Smooth muscle cell (in vitro differentiated cells): ENCODE measurements at regions not wholly inside any gene's neighbourhood (a gene's known extent, or its start where the extent isn't known, plus 50 kb on each side); places are given as distances from the start of the nearest gene placed in this dataset.

ENCODE experiments used
- DNase-seq: peaks from one replicate; lab custom pipeline; 2025; ENCODE audit not compliant: unreplicated experiment; lab: John Stamatoyannopoulos, UW
- H2AFZ ChIP-seq: fragments of 200-600 bp; sonication (generic); 2 replicates; pipeline ENCODE4 v1.6.0; 2016; ENCODE audit warnings: antibody characterized with exemption, low read depth, mild to moderate bottlenecking
- H3F3A ChIP-seq: fragments of 200-600 bp; sonication (generic); 2 replicates; pipeline ENCODE4 v1.6.0; 2017; ENCODE audit warnings: antibody characterized with exemption, low read depth
- H3K27ac ChIP-seq: fragments of 200-600 bp; sonication (generic); 2 replicates; pipeline ENCODE4 v1.5.1; 2016; ENCODE audit warnings: low read depth, mild to moderate bottlenecking
- H3K27me3 ChIP-seq: fragments of 200-600 bp; sonication (generic); 2 replicates; pipeline ENCODE4 v1.6.1; 2016; ENCODE audit warnings: low read depth, mild to moderate bottlenecking
- H3K36me3 ChIP-seq: fragments of 200-600 bp; sonication (generic); 2 replicates; pipeline ENCODE4 v1.5.1; 2016; ENCODE audit warnings: low read depth
- H3K4me1 ChIP-seq: fragments of 200-600 bp; sonication (generic); 2 replicates; pipeline ENCODE4 v1.5.1; 2016; ENCODE audit warnings: low read depth
- H3K4me2 ChIP-seq: fragments of 200-600 bp; sonication (generic); 2 replicates; pipeline ENCODE4 v1.6.0; 2016; ENCODE audit warnings: mild to moderate bottlenecking
- H3K4me3 ChIP-seq: fragments of 200-600 bp; sonication (generic); 2 replicates; pipeline ENCODE4 v1.5.1; 2016; ENCODE audit warnings: mild to moderate bottlenecking
- H3K79me2 ChIP-seq: fragments of 200-600 bp; sonication (generic); 2 replicates; pipeline ENCODE4 v1.6.0; 2016; ENCODE audit warnings: low read depth, mild to moderate bottlenecking
- H3K9ac ChIP-seq: fragments of 200-600 bp; sonication (generic); 2 replicates; pipeline ENCODE4 v1.6.0; 2016; ENCODE audit warnings: low read depth
- H3K9me3 ChIP-seq: fragments of 200-600 bp; sonication (generic); replicated peaks from 2 replicates; pipeline ENCODE4 v1.5.1; 2016; ENCODE audit warnings: low read depth
- H4K20me1 ChIP-seq: fragments of 200-600 bp; sonication (generic); 2 replicates; pipeline ENCODE4 v1.6.0; 2016; ENCODE audit warnings: low read depth
- WGBS: methylation state at CpG from one replicate; pipeline ENCODE4 v1.1.7; 2016; ENCODE audit warnings: low lambda C conversion rate; 5-methylcytosine and 5-hydroxymethylcytosine counted together
- TF ChIP-seq, protein P1 (sequence below): fragments of 200-600 bp; sonication (generic); IDR thresholded peaks from 2 replicates; pipeline ENCODE4 v1.5.1; 2017; ENCODE audit warnings: borderline replicate concordance, mild to moderate bottlenecking, antibody characterized with exemption; ENCODE audit not compliant: insufficient read depth, poor library complexity, severe bottlenecking

DNA sequence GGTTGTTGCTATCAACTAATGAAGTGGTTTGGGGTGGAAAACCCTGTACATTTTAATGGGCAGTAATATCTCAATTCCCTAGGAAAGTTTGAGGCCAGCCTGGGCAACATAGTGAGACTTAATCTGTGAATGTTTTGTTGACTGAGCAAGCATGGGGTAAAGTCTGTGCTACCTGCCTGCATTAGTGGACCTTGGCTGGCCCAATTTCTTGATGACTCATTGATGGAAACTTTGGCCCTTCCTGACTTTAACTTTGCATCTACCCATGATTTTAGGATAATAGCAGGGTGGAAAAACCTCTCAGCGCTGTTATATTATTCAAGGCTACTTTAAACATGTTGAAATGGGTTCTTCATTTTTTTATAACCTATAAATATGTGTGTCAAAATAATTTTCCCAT lies 389.4 kb upstream of the RORB start:
- Histone ChIP-seq H3K9me3 (no peaks in the 10 kb centered on the region), H4K20me1 (no peaks in the 10 kb centered on the region), H3K27ac (no peak overlapping the region), H3F3A (no peaks in the 10 kb centered on the region), H3K9ac (no peak overlapping the region), H3K4me3 (no peak overlapping the region), H3K4me1 (no peaks in the 10 kb centered on the region), H3K36me3 (no peaks in the 10 kb centered on the region), H3K4me2 (no peak overlapping the region), H2AFZ (no peak overlapping the region), H3K27me3 (no peaks in the 10 kb centered on the region), H3K79me2 (no peaks in the 10 kb centered on the region)
- no peak for DNase-seq
- WGBS, result 100% methylated on average over 1 of the region's 1 CpG
- TF ChIP-seq, protein P1, sequence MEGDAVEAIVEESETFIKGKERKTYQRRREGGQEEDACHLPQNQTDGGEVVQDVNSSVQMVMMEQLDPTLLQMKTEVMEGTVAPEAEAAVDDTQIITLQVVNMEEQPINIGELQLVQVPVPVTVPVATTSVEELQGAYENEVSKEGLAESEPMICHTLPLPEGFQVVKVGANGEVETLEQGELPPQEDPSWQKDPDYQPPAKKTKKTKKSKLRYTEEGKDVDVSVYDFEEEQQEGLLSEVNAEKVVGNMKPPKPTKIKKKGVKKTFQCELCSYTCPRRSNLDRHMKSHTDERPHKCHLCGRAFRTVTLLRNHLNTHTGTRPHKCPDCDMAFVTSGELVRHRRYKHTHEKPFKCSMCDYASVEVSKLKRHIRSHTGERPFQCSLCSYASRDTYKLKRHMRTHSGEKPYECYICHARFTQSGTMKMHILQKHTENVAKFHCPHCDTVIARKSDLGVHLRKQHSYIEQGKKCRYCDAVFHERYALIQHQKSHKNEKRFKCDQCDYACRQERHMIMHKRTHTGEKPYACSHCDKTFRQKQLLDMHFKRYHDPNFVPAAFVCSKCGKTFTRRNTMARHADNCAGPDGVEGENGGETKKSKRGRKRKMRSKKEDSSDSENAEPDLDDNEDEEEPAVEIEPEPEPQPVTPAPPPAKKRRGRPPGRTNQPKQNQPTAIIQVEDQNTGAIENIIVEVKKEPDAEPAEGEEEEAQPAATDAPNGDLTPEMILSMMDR, result no peak

DNA sequence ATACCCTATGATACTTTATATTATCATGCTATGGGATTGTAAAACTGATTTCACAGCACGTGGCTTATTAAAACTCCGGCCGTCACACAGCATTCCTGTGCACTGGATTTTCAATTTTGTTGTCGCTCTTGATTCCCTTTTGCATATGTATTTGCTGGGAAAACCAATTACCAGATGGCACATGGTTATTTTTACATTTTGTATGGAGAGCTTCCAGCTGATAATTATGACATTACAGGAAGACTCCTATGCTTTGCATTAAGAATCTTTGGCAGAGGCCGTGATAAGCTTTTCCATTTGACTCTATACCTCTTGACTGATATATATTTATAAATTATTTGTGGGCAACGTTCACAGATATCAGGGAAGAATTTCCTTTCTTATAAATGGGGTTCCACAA lies 381.2 kb upstream of the RORB start:
- no peaks in the 10 kb centered on the region for H3F3A ChIP-seq
- no peak overlapping the region for H2AFZ ChIP-seq
- no peak overlapping the region for H3K27ac ChIP-seq
- H3K36me3 ChIP-seq, result no peaks in the 10 kb centered on the region
- H3K79me2 ChIP-seq, result no peaks in the 10 kb centered on the region
- H3K4me2 ChIP-seq, result no peak overlapping the region
- no peak overlapping the region for H3K9ac ChIP-seq
- H3K4me3 ChIP-seq, result no peak overlapping the region
- TF ChIP-seq, protein P1, result no peak
- no peaks in the 10 kb centered on the region for H3K4me1 ChIP-seq
- DNase-seq, result no peak
- 92% methylated on average over 6 of the region's 6 CpGs for WGBS
- H4K20me1 ChIP-seq, result no peaks in the 10 kb centered on the region
- no peaks in the 10 kb centered on the region for H3K27me3 ChIP-seq
- H3K9me3 ChIP-seq, result no peaks in the 10 kb centered on the region

DNA sequence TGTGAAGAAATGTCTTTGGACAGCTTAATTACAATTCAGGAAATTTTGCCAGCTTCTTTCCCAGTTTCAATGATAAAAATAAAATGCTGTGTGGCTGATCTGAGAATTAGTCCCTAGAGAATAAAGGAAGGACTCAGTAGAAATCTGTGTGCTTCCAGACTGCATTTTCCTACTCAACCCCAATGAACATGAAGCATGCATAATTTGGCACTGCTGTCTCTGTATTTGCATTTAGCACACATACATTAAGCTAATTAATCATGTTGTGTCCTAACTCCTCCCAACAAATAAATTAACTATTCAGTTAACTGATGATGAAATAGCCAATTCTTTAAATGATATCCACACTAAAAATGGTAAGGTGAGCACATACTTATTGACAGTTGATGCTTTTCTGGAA lies 380.0 kb upstream of the RORB start:
- DNase-seq, result no peak
- no peak overlapping the region for H2AFZ ChIP-seq
- no peaks in the 10 kb centered on the region for H4K20me1 ChIP-seq
- no peak overlapping the region for H3K4me3 ChIP-seq
- TF ChIP-seq, protein P1, result no peak
- no peaks in the 10 kb centered on the region for H3K9me3 ChIP-seq
- H3K27me3 ChIP-seq, result no peaks in the 10 kb centered on the region
- no peak overlapping the region for H3K27ac ChIP-seq
- H3K4me1 ChIP-seq, result no peaks in the 10 kb centered on the region
- peak overlapping the region; percentile 23 for H3K4me2 ChIP-seq
- no peak overlapping the region for H3K9ac ChIP-seq
- H3K36me3 ChIP-seq, result no peaks in the 10 kb centered on the region
- no peaks in the 10 kb centered on the region for H3K79me2 ChIP-seq
- H3F3A ChIP-seq, result no peaks in the 10 kb centered on the region

DNA sequence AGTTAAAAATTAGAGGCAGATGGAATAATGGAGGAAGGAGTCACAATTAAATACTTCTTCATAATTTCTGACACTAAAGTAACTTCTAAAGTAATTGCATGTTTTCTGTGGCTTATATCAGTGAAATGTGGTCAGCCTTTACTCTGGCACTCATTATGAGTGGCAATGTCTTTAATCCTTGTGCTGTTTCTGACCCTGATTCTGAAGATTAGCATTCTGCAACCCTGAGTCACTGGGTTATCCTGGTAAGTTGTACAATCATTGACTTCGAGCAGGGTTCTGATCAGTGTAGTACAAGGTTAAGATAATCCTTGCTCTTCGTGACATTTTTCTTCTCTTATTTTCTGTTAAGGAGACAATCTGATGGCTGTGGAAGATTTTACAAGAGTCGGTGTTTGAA lies 379.4 kb upstream of the RORB start:
- Histone ChIP-seq H2AFZ (no peak overlapping the region), H3K9ac (no peak overlapping the region), H3K27ac (no peak overlapping the region), H3K4me3 (no peak overlapping the region), H3K4me2 (peak overlapping the region; percentile 23), H3F3A (no peaks in the 10 kb centered on the region), H3K36me3 (no peaks in the 10 kb centered on the region), H3K9me3 (no peaks in the 10 kb centered on the region), H4K20me1 (no peaks in the 10 kb centered on the region), H3K4me1 (no peaks in the 10 kb centered on the region), H3K27me3 (no peaks in the 10 kb centered on the region), H3K79me2 (no peaks in the 10 kb centered on the region)
- TF ChIP-seq, protein P1, result no peak
- no peak for DNase-seq
- 12% methylated on average over 3 of the region's 3 CpGs for WGBS
